Naive thymus-derived CD4-positive, alpha-beta T cell (primary cell): ENCODE measurements at regions not wholly inside any gene's neighbourhood (a gene's known extent, or its start where the extent isn't known, plus 50 kb on each side); places are given as distances from the start of the nearest gene placed in this dataset.

Source experiments
- ATAC-seq: fragments of 150-1000 bp; cut with Tn5 transposase; 2 replicates; pipeline ENCODE4 v1.10.0; 2021; ENCODE audit warnings: mild to moderate bottlenecking, moderate library complexity
- CTCF ChIA-PET: fragments of 350-600 bp; sonication (Branson Sonifier 250); formaldehyde crosslinking; loops from one replicate; lab custom pipeline; 2021; ENCODE audit warnings: antibody characterized with exemption; lab: Charles Lee
- POLR2A ChIA-PET: fragments of 350-600 bp; sonication (Branson Sonifier 250); formaldehyde crosslinking; loops from one replicate; lab custom pipeline; 2021; ENCODE audit warnings: antibody characterized with exemption, inconsistent platforms; lab: Charles Lee
- DNase-seq, 9 donors: peaks; one replicate each; pipeline versions ENCODE4 v3.0.0 to v3.0.0-alpha.2; 2020 to 2022; ENCODE audit warnings: mixed read lengths in 1 of 9
- H3K27ac ChIP-seq: one replicate; pipeline ENCODE4 v1.7.0; 2013; ENCODE audit warnings: mild to moderate bottlenecking, low read depth, low read length, moderate library complexity
- H3K27me3 ChIP-seq, 2 donors: one replicate each; pipeline ENCODE4 v1.7.0; 2013; ENCODE audit warnings: low read length in 2 of 2, mild to moderate bottlenecking in 2 of 2, moderate library complexity in 2 of 2; ENCODE audit not compliant: control insufficient read depth in 2 of 2, insufficient read depth in 2 of 2
- H3K36me3 ChIP-seq, 3 experiments: 1 replicate in 2 of 3; 2 replicates in 1 of 3; pipeline ENCODE4 v1.7.0; 2013; ENCODE audit warnings: low read length in 3 of 3, mild to moderate bottlenecking in 3 of 3, moderate library complexity in 1 of 3; ENCODE audit not compliant: insufficient read depth in 3 of 3, control insufficient read depth in 2 of 3
- H3K4me1 ChIP-seq, 2 donors: one replicate each; pipeline ENCODE4 v1.7.0; 2013; ENCODE audit warnings: low read length in 2 of 2, mild to moderate bottlenecking in 2 of 2, moderate library complexity in 1 of 2; ENCODE audit not compliant: control insufficient read depth in 2 of 2, insufficient read depth in 2 of 2
- H3K4me3 ChIP-seq: 2 replicates; pipeline ENCODE4 v1.7.0; 2013; ENCODE audit warnings: mild to moderate bottlenecking, low read length
- H3K9me3 ChIP-seq, 3 experiments: 1 replicate in 2 of 3; 2 replicates in 1 of 3; pipeline ENCODE4 v1.7.0; 2013; ENCODE audit warnings: low read length in 3 of 3; ENCODE audit not compliant: control insufficient read depth in 2 of 3
- H3K27ac Mint-ChIP-seq, 9 donors: one replicate each; pipeline ENCODE4 v1.8.0; 2020 to 2022; ENCODE audit warnings: mixed read lengths in 9 of 9, mild to moderate bottlenecking in 8 of 9, moderate library complexity in 5 of 9, inconsistent platforms in 2 of 9
- H3K27me3 Mint-ChIP-seq, 5 donors: one replicate each; pipeline ENCODE4 v1.8.0; 2021 to 2022; ENCODE audit warnings: mixed read lengths in 5 of 5, mild to moderate bottlenecking in 1 of 5
- H3K36me3 Mint-ChIP-seq, 5 donors: one replicate each; pipeline ENCODE4 v1.8.0; 2020 to 2022; ENCODE audit warnings: mixed read lengths in 5 of 5, mild to moderate bottlenecking in 3 of 5, inconsistent platforms in 1 of 5
- H3K4me1 Mint-ChIP-seq, 7 donors: one replicate each; pipeline ENCODE4 v1.8.0; 2020 to 2022; ENCODE audit warnings: mixed read lengths in 7 of 7, mild to moderate bottlenecking in 3 of 7, inconsistent platforms in 1 of 7
- H3K4me3 Mint-ChIP-seq, 10 donors: one replicate each; pipeline ENCODE4 v1.8.0; 2020 to 2022; ENCODE audit warnings: mild to moderate bottlenecking in 10 of 10, mixed read lengths in 10 of 10, moderate library complexity in 6 of 10, inconsistent platforms in 2 of 10
- H3K9me3 Mint-ChIP-seq, 11 donors: one replicate each; pipeline ENCODE4 v1.8.0; 2020 to 2022; ENCODE audit warnings: mixed read lengths in 11 of 11, mild to moderate bottlenecking in 4 of 11, inconsistent platforms in 1 of 11, moderate library complexity in 1 of 11
- intact Hi-C, 2 donors: fragments of 100-400 bp; cut with micrococcal nuclease; formaldehyde crosslinking; loops; one replicate each; pipeline ENCODE4 v1.15.1; 2023

GRCh38 chr2:228239907-228240561 is 58.5 kb upstream of the SPHKAP start:
- ATAC-seq (no peak), DNase-seq (no peak)
- H3K27me3 ChIP-seq: no peaks in the 10 kb centered on the region
- H3K36me3 Mint-ChIP-seq: no peaks in the 10 kb centered on the region
- no peaks in the 10 kb centered on the region for H3K27me3 Mint-ChIP-seq
- H3K36me3 ChIP-seq: no peaks in the 10 kb centered on the region
- H3K27ac ChIP-seq: no peak overlapping the region
- H3K9me3 ChIP-seq: no peaks in the 10 kb centered on the region
- ChIA-PET POLR2A (no interaction called here), CTCF (no interaction called here)
- H3K4me1 Mint-ChIP-seq: no peaks in the 10 kb centered on the region
- H3K4me1 ChIP-seq: no peaks in the 10 kb centered on the region
- H3K9me3 Mint-ChIP-seq: peaks cover 0 to 18% (median 3%) of the 10 kb centered on the region in 11 donors
- H3K27ac Mint-ChIP-seq: no peak overlapping the region
- intact Hi-C loops: no loop called here
- no peak overlapping the region for H3K4me3 Mint-ChIP-seq
- H3K4me3 ChIP-seq: no peak overlapping the region

- Mint-ChIP-seq H3K4me1 (no peaks in the 10 kb centered on the region), H3K36me3 (no peaks in the 10 kb centered on the region), H3K27ac (no peak overlapping the region), H3K9me3 (peaks cover 0 to 18% (median 3%) of the 10 kb centered on the region in 11 donors), H3K4me3 (no peak overlapping the region), H3K27me3 (no peaks in the 10 kb centered on the region)
- H3K36me3 ChIP-seq: no peaks in the 10 kb centered on the region
- H3K4me1 ChIP-seq: no peaks in the 10 kb centered on the region
- ATAC-seq: no peak
- ChIA-PET CTCF (no interaction called here), POLR2A (no interaction called here)
- H3K9me3 ChIP-seq: no peaks in the 10 kb centered on the region
- H3K4me3 ChIP-seq: no peak overlapping the region
- DNase-seq: no peak
- intact Hi-C loops: no loop called here
- H3K27me3 ChIP-seq: no peaks in the 10 kb centered on the region
- no peak overlapping the region for H3K27ac ChIP-seq
Measured at GRCh38 chr2:228239207-228239906, 57.9 kb upstream of the SPHKAP start.
